ENCODE measurements at regions not wholly inside any gene's neighbourhood (a gene's known extent, or its start where the extent isn't known, plus 50 kb on each side); places are given as distances from the start of the nearest gene placed in this dataset.

DNA sequence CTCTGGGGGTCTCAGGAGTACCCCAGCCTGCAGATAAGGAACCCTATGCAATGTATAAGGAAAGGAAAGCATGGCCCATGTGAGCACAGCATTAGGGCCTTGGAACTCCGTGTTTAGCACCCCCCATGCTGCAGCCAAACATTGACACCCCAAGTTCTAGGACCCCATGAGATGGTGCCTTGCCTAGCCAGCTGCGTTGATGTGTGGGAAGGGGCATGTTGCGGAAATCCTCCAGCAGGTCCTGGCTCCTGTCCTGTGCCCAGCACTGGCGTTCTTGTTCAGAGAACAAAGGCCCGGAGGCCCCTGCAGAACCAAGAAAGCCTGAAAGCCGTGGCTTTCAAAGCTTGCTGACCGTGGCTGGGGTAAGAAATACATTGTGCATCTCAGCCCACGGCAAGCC, 99.4 kb upstream of the DIO3 start:
- DNase-seq = no peak

DNA sequence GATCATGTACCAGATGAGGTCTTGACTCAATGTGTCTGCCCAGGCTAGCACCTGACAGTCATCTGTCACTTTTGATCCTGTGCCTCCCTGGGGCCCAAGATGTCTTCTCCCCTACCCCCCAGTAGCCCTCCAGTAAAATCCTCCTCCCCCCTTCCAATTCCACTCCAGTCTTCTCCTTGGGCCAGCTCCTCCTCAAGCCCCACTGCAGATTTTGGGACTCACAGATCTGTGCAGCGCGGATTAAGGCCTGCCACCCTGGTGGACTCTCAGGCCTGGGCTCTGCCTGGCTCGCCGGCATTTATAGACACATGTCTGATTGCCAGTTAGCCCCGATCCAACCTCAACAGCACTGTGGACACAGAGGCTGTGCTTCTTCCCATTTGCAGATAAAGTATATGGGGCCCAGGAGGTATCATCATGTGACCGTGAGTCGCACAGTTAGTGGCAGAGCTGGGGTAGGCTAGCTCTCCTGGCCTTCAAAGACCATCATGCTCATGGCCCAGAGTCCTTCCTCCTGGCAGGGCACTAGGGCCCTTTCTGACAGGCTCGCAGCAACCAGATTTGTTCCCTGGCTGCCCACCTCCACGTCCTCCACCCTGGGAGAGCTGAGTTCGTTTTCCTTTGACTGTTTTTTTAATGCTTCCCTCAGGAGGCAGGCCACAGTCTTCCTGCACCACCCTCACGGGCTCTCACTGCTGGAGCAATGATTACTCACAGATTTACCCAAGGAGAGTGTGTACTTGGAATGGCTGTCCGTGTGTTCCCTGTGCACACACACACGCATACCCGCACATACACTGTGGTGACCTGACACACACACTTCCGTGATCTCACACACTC, 98.3 kb upstream of the DIO3 start:
- no peak for DNase-seq

DNA sequence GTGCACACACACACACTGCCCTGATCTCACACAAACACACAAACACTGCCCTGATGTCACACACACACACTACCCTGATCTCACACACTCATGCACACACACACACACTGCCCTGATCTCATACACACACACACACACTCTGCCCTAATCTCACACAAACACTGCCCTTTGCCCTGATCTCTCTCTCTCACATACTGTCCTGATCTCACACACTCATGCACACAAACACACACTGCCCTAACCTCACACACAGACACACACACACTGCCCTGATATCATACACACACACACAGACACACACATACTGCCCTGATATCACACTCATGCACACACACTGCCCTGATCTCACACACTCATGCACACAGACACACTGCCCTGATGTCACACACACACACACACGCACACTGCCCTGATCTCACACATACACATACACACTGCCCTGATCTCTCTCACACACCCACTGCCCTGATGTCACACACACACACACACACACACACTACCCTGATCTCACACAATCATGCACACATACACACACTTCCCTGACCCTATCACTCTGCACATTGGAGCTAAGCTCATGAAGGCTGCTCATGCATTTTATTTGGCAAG, 97.6 kb upstream of the DIO3 start:
- no peak for DNase-seq

DNA sequence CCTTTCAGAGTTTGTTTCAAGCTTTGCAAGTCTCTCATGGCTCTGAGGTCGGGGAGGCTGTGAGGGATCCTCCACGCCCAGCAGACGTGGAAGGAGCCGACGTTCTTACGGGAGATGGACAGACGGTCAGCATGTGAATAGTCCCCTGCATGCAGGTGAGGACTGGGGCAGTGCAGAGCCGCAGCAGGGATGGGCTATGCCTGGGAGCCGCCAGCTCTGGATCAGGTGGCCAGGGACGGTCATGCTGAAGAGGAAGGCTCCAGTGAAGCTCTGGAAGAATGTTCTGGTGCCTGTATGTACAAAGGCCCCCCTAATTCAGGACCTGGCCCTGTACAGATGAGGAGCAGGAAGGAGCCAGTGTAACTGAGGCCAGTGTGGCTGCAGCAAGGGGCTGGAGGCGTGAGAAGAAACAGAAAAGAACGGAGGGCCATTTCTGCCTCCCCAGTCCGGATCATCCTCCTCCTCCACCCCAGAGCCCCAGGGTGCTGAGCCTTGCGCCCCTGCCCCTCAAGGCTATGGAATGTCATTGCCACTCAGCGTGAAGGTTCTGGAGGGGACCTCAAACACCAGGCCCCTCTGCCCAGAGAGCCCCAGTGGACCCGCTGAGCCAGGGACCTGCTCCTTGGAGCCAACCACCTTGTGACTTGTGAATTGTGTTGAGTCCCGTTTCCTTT, 96.8 kb upstream of the DIO3 start:
- no peak for DNase-seq

DNA sequence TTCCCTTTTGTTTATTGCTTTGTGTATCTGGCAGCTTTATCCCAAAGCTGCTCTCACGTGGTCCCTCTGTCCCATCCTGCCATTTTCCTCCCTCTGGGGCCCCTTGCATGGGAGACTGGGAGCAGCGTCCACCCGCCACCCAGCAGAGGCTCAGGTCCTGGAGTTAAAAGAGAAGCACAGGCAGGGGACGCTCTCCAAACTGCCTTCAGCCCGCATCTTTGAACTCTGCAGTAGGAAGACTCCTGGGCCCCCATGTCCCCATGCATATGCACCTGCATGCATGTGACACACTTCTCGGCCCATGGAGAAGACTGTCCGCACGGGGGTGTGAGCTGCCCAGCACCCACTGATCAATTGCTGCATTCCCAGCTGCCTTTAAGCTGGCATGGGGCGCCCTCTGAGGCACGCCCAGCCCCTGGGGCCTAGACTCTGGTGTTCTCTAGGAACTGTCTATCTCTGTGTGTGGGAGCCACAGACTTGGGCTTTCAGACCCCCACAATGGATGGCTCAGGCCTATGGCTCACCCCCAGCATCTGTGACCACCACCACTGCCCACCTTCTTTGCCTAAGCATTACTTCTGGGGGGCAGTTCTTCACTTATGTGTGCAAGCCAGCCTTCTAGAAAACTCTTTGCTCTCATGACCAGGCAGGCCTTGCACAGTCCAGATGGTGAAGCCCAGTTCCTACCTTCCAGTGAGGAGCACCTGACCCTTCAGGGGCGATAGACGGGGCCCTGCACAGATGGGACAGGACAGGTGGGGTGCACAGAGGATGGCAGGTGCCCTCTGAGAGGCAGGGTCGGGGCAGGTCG, 96.1 kb upstream of the DIO3 start:
- DNase-seq = no peak

DNA sequence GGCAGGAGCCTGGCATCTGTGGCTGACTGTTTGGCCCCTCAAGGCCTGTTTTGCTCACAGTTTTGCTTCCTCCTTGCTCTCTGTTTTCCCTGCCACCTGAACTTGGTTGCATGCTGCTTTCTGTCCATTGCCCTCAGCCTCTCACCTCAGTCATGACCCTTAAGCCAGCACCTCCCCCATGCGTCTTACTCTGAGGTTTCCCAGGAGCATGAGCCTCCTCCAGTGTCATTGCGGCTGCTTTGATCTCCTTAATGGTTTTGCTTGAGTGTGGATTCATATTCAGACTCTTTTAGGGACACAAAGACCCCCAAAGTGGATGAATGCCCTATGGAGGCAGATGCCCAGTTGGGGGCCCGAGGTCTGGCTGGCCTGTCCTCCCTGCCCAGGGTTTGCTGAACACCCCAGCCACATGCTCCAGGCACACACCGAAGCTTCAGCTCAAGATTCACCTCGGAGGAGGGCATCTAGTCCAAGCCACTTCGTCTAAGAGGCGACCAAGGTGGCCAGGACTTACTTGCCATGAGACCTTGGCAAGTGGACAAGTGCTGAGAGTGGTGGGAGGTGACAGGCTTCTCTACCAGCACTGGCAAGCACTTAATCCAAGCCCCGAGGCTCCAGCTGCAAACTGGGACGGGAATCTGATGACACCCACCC, 95.4 kb upstream of the DIO3 start:
- no peak for DNase-seq

DNA sequence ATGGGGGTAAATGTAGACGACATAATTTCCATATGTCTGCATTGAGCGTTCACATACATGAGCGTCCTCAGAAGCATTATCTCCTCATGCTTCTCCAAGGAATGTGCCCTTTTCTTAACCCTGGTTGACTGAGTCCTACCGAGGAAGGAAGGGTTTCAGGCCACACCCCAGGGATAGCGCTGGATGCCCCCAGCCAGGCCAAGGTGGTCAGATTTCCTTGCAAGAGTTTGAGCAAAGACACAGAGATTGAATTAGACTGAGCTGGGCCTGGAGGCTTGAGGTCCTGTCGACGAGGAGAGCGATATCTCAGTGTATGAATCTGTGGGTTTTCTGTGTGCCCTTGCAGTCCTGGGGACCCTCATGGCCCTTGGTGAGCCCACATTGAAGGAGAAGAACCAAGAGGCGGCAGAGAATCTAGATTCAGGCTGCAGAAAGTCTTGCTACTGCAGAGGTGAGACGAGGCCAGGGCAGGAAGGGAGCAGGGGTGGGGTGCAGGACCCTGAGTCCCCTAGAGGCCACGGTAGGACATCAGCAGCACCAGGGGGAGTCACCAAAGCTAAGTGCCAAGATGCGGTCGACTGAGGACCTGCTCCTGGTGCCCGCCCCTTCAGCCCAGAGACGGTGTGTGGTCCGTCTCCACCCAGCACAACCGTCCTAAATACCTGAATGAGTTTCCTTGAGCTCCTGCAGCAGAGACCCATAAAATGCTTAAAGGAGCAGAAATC, 94.7 kb upstream of the DIO3 start:
- DNase-seq = no peak

DNA sequence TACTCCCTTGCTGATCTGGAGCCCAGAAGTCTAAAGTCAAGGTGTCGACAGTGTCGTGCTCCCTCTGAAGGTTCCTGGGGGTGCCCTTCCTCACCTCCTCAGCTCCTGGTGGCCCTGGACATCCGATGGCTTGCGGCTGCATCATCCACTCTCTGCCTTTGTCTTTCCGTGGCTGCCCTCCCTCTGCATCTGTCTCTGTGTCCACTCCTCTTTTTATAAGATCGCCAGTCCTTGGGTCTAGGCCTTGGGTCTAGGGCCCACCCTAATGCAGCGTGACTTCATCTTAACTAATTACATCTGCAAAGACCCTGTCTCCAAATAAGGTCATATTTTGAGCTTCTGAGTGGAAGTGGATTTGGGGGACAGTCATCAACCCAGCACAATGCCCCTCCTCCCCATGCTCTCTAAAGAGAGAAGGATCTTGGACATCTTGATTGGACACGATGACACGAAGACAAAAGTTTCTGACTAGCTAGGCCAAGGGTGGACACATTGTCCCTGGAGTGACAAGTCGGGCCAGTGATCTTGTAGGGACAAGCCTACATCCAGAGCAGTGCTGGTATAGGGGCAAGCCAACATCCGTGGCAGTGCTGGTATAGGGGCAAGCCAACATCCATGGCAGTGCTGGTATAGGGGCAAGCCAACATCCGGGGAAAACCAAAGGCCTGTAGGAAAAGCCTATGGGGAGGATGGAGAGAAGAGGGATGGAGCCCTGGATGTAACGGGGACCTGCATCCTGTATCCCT, 93.9 kb upstream of the DIO3 start:
- DNase-seq = no peak

DNA sequence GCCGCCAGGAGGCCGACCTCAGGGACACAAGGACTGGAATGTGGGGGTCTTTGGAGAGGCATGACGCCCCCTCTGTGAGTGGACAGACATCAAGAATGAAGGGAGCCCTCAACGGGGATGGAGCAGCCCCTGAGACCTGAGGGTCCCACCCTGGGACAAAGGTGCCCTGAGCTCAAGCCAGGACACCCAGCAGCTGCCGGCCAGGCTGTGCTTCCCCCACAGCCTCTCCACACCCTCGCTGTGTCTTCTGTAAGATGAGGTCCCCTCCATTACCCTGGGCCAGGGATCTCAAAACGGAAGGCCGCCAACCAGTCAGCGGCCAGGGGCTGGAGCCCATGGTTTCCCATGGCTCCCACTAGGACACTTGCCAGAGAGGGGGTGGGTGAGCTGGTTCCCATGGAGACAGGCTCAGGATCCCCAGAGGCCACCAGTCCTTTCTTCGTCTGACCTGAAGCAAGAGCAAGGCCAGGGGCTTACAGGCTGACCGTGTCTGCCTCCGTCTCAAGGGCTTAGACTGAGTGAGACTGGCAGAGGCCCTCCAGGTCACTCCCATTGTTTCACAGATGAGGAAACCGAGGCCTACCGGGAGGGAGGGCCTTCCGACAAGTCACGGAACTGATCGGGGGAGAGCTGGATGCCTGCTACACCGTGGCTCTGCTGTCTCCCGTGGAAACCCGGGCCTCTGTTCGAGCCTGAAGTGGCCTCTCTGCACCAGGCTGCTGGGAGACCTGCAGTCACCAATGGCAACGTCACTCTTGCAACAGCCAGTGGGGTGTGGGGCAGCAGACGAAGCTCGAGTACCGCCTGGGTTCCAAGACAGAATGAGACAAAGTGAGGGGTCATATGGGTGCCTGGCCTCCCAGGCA, 91.7 kb upstream of the DIO3 start:
- peak; percentile 42 for DNase-seq

DNA sequence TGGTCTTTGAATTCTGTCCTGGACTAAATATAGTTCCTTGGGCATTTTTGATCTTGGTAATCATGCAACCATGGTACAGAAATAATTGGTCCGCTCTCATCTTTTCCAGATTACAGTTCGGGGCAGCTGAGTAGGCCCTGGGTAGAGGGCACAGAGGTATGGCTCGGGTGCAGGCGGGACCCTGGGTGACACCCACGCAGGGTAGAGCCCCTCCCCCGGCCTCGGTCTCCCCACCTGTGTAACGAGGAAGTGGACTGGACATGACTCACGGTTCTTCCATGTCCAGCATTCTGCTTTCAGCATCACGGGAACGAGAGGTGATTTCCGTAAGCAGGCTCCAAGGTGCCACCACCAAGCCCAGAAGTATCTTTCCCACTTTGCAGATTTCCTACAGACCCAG, 91.0 kb upstream of the DIO3 start:
- DNase-seq = no peak

DNA sequence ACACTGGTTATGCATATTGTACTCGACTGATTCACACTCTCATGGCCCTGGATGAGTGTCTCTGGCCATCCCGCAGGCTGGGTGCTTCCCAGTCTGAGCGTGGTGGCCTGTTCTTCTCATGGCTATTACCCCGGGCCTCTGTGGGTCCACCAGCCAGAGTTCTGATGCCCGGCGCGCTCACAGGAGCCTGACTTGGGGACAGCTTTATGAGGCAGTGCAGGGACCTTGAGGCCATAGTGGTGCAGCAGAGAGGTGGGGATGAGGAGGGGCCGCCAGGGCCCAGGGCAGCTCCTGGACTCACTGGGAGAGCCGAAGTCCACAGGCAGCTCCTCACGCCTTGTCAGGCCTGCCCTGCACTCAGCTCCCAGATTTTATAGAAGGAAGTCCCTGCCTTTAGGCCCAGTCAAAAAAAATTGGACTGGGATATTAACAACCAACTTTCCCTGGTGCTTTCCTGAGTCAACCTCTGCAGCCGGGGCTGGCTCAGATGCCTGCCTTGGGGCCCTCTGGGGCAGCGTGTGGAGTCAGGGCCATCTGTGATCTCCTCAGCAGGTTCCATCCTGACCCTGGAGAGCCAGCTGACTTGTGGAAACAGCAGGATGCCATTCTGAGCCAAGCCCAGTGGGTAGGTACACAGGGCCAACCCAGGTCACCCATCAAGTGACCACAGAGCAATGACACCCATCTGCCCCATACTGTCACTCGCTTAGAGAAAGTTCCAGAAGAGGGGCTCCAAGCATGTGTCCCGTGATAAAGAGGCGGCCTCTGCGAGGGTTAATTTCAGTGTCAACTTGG, 89.4 kb upstream of the DIO3 start:
- no peak for DNase-seq

DNA sequence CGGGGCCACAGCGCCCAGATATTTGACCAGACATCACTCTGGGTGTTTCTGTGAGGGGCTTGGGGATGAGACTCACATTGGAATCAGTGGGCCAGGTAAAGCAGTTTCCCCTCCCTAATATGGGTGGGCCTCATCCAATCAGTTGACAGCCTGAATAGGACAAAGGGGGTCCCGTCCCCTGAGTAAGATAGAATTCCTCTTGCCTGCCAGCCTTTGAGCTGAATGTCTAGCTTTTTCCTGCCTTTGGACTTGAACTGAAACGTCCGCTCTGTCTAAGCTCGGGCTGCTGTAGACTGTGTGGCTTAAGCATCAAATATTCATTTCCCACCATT, 88.8 kb upstream of the DIO3 start:
- DNase-seq = no peak

DNA sequence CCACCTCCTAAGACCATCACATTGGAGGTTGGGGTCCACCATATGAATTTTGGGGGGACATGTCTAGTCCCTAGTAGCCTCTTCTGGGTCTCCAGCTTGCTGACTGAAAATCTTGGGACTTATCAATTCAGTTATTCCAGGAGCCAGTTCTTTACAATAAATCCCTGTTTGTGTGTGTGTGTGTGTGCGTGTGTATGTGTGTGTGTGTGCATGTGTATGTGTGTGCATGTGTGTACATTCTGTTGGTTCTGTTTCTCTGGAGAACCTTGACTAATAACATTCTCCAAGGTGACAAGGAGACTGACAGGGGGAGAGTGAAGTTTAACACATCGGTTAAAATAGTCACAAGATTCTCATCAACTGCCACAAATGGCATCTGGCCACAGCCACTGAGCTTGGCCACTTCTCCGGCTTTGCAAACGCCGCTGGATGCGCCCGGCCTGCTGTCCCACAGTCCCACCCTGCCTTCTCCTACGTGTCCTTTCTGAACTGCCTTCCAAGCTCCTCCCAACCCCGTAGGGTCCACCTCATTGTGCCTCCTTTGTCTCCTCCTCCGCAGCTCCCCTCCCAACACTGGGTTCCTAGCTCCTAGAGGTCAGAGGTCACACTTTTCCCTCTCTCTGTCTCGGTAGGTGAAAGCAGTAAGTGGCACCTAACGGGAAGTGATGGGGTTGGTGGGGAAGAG, 88.1 kb upstream of the DIO3 start:
- no peak for DNase-seq

DNA sequence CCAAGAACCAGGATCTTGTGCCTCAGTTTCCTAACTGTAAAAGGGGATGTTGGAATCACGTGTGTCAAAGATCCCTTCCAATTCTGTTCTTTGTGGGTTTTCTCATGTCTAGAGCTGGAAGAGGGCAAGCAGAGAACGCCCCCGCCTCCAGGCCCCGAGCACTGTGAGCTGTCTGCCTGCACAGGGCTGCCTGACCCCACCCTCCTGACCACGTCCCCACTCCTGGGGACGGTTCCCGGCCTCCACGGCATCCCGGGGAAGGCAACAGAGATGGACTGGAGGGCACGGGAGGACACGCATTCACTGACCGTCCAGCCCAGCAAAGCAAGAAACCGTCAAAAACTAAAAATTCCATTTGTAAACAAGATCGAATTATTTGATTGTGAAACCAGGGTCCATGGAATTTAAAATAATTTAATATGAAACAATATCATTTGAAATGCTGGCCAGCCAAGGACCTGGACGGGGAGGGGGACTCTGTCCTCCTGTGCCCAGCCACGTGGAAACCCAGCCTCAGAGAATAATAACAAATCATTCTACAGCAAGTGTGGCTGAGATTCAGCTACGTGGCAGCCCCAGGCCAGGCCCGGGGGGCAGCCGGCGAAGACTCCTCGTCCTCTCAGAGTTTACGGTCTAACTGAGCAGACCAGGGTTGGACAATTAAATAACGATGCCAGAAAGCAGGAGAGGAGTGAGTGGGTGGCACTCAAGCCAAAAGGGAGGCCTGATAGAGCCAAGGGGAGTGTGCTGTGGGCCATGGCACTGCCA, 87.3 kb upstream of the DIO3 start:
- DNase-seq = no peak

DNA sequence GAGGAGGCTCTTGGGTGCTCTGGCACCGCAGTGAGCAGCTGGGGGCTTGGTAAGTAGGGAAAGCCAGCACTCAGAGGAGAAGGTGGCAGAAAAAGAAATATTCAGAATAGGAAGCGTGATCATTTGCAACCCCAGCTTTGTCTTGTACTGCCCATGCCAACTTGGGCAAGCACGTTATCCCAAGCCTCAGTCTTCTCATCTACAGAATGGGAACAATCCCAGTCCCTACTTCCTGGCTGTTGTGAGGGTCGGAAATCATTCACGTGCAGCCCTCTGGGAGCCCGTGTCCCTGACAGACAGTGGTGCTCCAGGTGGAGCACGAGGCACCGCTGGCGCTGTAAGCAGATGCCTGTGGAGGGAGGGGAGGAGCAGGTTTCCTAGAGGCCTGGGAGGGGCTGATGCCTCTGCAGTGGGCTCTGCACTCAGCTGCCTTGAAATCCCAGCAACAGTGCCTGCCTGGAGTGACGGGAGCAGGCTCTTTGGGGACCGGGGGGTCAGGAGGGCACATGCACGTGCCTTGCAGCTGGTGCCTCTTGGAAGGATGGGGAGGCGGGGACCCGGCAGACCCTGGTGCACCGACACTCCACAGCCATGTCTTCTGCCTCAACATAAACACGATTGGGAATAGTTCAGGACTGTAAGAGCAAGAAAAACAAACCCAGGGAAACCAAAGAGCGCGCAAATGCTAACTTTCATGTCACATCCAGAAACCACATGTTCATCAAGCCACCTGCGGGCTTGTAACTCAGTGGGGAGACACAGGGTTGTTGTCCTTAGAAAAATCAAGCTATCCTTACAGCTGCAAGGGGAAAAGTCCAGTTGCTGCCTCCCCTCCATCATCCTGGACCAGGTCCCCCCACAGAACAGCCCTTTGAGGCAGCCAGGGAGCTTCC, 86.5 kb upstream of the DIO3 start:
- DNase-seq = peak; percentile 71

DNA sequence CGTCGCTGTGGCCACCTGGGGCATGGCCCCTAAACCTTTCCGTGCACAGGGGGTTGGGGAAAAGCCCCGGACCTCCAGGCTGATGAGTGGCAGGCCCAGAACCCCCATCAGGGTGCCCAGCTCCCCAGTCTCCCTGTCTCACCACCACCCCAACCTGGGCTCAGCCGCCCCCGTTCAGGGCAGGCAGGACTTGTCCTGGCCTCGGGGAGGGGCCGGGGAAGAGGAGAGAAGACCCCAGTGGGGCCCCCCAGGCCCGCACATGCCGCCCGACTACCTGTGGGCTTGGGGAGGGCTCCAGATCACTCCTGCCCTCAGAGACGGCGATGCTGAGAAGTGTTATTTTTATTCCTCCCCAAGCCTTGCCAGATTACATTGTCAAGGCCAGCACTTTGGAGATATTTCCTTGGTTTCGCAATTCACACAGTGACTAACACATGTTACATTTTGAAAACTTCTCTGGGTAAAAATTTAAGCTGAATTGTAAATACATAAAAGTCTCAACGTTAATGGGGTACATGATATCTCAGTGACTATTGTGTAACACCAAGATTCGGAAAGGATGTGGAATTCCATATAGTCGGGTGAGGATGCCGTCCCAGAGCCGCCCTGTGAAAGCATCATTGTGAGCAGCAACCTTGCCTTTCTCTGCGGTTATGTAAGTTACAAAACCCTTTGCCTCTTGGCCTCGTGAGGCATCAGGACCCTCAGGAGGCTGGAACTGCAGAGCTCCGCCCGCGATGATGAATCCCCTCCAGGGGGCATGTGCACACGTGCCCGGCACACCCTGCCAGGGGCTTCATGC, 85.6 kb upstream of the DIO3 start:
- DNase-seq = no peak
